Stimulated activated CD4-positive, alpha-beta T cell treated with anti-CD3 and anti-CD28 coated beads, Interleukin-1b, Interleukin-23, amount 100 ng/mL, for 4 hours (primary cell): ENCODE measurements at regions not wholly inside any gene's neighbourhood (a gene's known extent, or its start where the extent isn't known, plus 50 kb on each side); places are given as distances from the start of the nearest gene placed in this dataset.

Source experiments
- DNase-seq, 2 donors: peaks; one replicate each; pipeline ENCODE4 v3.0.0-alpha.2; 2020; ENCODE audit warnings: low read depth in 2 of 2

DNA sequence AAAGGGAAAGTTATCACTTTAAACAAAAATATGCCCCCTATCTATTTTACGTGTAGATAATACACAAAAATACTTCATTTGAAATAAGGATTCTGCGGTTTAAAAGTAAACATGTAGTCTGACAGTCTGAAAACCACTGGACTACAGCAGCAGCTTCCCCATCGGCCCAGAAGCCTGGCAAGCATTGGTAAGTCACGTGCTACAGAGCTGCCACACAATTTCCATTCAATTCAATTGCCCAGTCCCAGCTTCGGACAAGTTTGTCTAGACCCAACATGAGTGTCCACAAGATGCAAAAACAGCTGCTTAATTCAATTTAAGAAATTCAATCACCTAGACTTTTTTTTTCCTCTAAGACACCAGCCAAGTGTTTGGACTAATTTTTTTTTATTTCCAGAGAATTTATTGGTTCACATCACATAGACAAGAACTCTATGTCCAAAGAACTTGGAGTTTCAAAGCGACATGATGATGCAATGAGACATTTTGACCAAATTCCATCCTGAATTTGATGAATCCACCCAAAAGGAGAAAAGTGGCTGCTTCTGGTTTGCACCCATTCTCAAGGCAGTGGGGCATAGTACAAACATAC lies 458.9 kb downstream of the COG6 start:
- DNase-seq: no peak

DNA sequence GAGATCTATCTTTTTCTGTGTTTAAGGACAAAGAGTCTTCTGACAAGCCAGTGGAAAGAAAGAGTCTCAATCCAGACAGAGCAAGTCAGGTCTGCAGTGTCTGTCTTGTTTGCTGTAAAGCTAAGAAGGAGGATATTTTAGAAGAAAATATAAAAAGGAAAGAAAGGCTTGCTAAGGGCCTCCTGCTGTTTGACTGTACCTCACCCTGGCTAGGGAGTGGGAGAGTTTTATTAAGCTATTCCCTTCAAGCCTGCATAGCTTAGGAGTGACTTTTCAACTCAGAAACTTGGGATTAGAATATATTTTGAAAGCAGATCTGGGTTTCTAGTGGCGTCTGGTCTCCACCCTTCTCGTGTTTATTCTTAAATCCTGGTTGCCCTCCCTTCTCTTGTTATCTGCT lies 460.0 kb downstream of the COG6 start:
- DNase-seq: no peak

DNA sequence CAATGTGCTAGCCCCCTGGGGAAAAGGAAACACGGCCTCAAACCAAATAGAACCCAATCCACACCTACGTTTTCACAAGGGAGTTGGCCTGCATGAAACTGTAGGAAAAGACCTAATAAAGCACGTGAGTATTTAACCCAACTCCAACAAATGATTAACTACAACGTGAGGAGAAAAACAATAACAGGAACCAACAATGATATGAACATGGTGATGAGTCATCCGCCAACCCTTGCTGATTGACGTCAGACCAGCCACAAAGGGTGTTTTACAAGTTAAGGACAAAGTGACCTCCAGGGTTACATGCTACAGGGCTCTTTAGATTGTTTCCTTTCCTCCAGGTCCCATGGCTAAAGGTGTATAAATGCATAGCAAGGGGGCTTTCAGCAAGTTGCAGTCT lies 460.5 kb downstream of the COG6 start:
- DNase-seq: no peak

DNA sequence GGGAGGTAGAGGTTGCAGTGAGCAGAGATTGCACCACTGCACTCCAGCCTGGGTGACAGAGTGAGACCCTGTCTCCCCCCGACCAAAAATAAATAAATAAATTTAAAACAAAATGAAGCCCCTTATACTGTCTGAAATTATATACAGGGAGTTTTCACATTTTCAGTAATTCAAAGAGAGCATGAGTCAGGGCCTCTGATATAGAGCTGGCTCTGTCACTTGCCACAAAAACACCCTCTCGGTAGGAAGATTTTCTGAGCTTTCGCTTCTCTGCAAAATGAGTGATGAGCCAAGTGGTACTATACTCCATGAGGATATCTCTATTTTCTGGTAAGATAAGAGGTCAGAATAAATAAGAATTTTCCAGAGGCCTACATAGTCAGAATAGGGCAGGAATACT lies 462.9 kb downstream of the COG6 start:
- DNase-seq: no peak

DNA sequence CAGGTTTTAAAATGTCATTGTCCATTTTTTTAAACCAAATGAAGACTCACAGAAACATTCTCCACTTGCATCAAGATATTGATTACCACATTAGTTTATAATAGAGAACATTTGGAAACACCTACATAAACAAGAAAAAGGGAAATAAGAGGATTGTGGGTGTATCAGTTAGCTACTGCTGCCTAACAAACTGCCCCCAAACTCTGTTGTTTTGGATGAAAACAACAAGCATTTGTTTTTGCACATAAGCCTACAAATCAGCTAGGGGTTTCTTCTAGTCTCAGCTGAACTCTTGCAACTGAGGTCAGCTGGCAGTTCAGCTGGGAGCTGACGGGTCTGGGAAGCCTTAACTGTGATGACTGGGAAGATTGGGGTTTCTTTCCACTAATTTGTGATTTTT lies 464.4 kb downstream of the COG6 start:
- no peak for DNase-seq

DNA sequence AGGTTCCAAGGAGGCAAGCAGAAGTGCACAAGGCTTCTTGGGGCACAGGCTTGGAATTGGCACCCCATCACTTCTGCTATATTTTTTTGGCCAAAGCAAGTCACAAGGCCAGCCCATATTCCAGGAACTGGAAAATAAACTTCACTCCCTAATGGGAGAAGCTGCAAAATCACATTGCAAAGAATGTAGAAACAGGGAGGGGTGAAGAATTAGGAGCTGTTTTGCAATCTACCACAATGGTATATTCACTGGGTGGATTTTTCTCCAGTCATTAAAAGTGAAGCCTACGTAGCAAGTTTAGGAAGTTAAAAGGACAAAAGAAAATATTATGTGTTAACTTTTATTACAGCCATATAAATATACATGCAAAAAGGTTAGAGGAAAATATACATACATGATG lies 464.8 kb downstream of the COG6 start:
- no peak for DNase-seq

DNA sequence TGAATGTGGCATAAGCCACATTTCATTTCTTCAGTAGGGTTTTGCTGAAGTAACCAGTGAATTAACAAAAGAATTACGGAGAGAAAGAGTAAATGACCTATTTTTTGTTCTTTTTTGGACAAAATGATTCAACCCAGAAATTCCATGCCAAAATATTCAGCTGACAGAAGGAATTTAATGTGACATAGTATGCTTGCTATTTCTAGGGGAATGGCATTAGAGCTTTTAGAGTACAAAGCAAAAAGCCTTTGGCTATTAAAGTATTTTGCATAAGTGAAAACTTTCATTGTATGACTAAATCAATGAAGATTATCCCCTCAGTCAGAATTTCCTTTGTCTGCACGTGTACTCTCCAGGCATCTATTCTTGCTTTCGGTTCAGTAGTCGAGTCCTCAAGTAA lies 465.3 kb downstream of the COG6 start:
- DNase-seq: no peak

DNA sequence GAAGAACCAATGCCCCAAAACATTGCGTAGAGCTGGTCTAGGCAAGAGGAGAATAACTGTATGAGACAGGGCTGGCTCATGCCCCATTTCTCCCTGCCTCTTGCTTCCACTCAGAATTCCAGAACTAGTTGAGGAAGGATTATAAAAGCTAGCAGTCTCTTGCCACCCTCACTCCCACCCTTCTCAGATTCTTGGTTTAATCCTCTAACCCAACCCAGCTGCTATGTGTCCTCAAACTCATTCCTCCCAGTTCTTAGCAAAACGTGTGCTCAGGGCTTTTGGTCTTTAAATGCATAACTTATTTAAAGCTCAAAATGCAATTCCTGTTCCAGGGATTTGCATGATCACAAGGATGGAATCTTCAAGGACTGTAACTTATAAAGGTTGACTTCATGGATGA lies 466.3 kb downstream of the COG6 start:
- no peak for DNase-seq

DNA sequence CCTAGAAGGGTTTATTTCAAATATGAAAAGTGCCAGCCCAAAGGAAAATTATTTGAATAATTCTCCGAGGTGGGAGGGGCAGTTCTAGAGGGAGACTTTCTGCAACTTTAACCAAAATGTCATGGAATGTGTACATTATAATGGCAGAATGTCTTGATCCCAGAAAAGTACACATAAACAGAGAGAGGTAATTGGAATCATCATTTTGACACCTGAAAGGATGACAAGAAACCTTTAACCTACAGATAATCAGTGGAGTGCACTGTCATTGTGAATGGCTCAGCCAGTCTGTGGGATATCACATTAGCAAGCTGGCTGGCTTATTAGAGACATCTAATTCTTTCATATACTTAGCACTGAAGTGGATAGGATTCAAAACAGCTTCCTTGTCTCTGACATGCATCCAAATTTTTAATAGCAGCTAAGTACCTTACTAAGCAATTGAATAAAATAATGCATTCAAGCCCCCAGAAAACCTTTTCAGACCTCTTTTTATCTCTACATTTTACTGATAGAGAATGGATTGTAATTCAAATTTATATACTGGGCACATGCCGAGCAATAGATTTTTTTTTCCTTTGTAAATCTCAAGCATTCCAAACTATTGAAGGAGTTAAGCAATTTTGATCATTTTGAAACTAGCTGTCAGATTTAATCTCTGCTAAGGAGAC lies 468.6 kb downstream of the COG6 start:
- no peak for DNase-seq

DNA sequence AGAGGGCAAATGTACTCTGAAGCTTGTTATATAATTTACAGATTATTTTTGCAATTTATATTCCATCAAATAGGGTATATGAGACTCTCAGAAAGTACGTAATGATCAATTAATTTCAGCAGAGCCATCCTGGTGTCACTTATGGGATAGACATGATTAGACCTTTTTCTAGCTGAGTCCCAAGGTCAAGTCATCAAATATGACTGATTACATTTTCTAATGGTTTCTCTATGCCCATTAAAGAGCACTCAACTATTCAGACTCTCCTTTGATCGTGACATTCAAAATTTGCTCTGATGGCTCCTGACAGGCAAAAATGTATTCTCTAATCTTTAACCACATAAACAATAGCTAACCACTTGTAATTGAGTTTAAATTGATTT lies 469.2 kb downstream of the COG6 start:
- no peak for DNase-seq

DNA sequence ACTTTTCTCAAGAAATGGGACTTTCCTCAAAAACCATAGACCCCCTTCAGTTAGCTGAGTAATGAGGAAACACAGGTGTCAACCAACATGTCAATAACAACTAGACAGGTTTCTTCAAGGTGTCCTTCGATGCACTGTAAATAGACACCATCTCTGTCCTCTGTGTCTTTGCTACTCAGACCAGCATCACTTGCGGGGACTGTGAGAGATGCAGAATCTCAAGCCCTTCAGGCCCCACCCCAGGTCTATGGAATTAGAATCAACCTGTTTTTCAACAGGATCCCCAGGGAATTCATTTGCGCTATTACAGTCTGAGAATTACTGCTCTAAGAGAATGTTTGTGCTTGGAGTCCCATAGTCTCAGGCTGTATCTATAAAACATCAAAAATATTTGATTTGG lies 469.9 kb downstream of the COG6 start:
- no peak for DNase-seq

DNA sequence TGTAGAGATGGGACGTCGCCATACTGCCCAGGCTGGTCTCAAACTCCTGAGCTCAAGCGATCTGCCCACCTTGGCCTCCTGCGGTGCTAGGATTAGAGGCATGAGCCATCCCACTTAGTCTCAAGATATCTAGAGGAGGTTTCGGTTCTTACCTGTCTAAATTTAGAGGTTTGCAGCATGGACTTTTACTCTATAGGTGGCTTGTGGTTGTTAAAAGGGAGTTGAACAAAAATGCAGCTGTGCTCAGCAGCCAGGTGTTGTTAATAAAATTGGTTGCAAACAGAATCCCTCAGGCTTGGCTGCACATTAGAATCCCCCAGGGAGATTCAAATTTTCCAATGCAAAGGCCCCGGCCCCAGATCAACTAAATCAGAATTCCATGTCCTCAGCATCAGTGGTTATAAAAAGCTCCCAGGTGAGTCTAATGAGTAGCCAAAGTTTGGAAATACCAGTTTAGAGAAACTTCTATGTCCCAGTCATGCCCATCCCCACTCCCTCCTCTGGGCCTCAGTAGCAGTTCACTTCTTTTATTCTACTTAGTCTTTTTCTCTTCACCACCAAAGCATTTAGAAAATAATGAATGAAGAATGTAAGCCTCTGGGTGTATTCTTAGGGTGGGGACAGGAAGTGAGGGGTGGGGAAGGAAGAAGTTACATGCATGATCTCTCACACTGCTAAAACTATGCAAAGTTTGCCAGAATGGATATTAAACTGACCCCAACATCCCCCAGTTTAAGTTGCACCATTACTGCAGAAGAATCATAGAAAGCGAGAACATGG lies 471.0 kb downstream of the COG6 start:
- DNase-seq: no peak

DNA sequence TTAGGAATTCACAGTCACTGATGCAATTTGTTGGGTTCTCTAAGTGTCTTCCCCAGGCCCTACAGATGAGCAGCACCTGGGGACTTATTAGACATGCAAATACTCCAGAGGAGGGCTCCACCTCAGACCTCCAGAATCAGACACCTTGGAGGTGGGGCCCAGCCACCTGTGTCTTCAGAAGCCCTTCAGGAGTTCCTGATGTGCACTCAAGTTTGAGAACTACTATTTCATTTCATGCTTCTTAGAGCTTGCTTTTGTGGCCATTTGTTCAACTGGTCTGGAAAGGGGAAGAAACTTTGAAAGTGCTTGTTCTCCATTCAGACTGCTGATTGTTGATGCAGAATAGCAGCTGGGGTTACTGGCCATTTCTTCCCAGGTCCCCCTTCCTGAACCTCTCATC lies 472.0 kb downstream of the COG6 start:
- no peak for DNase-seq

DNA sequence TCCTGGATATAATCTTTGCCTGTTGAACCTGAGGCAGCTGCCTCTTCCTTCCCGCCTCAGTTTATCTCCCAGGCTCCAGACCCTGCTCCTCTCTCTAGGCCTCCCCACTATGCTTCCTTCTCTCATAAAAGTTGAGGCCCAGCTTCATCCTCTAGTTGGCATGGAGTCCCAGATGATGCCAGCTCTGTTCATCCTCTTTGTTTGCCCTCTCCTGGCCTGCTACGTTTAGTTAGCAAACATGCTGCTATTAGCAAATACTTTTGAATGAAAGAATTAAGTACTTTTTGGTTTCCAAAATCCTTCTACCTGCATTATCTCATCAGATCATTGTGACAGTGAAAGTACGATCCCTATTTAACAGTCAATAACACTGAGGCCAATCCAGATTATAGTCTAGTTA lies 472.5 kb downstream of the COG6 start:
- no peak for DNase-seq

DNA sequence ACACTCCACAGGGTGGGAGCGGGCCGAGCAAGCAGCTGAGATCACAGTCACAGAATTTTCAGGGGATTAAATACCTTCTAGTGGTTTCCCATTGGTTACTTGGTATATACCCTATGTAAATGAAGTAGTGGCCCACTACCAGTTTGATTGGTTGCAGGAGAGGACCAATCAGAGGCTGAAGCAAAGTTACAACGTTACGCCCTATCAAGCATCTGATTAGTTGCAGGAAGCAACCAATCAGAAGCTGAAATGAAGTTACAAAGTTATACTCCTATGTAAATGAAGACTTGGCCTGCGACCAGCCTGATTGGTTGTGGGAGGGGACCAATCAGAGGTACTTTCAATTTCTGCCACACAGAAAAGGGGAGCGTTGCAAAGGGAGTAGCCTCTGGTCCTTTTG lies 474.0 kb downstream of the COG6 start:
- DNase-seq: no peak

DNA sequence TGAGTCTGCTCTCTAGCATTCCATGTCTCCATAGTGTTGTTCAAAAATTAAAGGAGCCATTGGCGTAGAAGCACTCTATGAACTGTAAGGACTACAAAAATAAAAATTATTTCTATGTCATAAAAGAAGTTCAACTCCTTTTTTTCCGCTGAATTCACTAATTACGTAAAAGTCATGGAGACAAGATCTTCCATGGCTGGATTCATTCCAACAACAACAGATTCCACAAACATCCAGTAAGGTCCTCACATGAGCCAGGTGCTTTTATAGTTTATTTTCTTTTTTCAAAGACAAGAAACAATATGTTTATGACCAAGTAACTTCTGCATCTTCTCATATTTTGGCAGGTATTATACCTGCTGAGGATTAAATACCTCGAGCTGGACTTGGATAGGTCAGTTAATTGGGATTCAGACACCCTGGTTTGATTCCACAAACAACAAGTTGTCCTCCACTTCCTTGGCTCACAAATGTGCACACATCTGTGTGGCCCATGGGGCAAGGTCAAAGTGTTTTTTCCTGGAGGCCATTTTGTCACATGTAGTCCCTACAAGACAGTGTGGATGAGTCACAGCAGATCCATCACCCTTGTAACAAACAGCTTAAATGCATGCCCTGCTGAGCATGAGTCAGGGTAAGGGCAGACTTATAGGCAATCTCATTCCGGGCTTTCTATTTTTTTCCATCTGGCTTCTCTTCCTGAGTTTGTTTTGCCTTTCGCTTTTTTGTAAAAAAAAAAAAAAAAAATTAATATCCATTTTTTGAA lies 475.6 kb downstream of the COG6 start:
- no peak for DNase-seq

DNA sequence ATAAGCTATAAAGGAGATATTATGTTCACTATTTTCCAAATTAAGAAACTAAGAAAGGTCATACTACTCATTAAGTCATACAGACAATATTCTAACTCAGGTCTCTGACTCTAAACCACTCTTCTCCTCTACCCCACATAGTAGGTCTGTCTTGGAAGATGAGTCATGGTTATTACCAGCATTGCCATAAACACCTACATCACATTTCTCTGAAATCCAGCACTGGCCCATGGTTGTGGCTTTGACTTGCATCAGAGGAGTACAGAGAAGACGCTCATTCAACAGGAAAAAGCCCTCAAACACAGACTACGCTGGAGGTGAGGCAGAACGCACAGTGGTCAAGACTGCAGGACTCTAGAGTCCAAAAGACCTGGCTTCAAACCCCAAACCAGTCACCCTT lies 476.8 kb downstream of the COG6 start:
- no peak for DNase-seq

DNA sequence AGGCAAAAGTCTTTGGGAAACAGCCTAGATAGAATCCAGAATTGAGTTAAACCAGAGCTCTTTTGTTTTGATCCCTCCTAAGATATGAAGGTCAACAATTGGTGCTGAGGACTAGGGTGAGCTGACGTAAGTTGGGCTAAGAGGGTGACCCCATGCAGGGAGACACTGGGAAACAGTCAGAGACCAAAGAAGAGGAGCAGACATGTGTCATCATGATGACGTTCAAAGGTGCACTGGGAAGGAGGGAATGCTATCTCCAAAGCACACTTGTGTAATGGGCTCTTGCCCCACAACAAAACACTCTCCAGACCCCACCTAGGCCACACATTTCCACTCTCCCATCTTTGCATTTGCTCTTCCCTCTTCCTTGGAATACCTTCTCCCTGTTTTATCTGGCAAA lies 481.4 kb downstream of the COG6 start:
- no peak for DNase-seq

DNA sequence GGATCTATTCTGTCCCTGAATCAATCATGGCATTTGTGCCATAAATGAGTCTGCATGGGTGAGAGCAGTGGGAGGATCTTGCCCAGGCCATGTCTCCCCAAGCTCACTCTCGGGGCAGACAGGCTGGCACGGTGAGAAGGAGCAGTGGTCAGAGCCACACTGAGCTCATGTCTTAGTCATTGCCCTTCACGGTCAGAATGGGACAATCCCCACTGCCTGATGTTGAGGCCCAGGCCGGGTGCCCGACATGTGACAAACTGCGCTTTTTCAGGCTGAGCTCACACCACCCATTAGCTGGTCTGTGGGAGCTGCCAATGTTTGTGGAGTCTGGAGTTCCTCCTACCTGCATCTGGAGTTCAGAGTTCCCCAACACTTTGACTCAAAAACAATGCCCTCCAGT lies 481.9 kb downstream of the COG6 start:
- no peak for DNase-seq

DNA sequence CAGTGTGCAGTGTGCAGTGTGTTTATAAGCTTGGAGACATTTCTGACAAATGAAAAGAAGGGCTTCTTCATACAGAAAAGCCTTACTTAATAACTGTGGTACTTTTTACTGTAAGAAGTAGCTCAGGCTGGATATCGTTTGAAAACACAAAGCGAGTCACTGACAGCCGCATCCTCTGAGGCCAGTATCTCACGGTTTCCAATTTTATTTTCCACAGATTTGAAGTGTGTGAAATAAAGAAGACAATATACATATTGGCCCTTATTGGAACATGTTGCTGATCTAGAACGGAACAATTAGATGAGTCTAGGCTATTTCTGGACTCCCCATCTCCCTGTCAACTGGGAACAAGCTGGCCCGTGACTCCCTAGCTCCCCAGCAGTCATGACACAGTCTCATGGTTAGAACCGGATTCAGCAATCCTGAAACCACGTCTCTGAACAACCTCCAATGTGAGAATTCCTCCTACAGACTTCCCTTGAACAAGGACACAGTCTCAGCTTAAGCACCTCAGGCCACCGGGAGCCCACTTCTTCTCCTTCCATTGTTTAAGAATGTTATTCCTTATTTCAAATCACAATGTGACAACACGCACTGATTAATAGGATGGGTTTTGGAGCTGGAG lies 484.5 kb downstream of the COG6 start:
- no peak for DNase-seq

DNA sequence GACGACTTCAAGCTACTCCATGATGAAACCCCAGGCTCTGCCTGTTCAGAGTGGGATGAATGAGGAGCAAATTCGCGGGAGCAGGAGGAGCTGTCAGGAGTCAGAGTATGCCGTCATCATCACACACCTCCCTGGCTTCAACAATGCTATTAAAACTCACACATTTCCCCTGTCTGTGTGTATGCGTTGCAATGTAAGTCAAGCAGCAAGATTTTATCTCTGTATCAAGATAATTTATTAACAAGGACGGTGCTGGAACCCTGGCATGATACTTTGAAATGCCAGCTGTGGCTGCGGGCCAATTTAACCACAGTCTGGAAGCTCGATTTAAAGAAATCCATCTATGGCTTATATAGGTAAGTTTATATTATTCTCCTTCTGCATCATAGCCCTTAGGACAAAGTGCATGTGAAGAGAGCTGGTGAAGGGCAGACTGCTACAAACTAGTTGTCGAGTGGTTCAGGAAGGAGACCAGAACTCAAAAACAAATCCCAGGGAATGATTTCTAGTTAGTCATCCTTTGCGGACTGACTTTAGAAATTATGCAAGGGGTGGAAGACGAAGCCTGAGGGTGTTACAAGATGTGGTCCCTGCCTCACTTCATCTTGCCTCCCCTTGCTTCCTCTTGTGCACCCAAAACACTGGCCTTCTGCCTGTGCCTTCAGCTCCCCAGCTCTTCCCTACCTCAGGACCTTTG lies 486.5 kb downstream of the COG6 start:
- no peak for DNase-seq

DNA sequence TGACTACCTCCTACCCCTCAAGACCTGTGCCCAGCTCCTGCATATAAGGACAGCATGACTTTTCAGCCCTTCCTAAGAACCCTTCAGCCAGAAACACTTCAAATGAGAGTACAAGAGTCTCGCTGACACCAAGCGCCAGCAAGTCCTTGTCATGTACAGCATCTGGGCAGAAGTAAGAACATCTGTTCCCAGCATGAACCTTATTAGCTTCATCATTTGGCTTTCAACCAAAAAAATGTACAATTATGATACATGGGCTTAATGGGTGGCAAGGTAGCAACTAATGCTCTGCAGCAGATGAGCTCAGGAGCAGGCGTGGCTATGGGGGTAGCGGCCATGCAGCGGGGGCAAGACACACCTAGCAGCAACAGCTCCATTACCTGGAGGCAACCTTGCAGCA lies 487.6 kb downstream of the COG6 start:
- no peak for DNase-seq
